ENCODE measurements at regions not wholly inside any gene's neighbourhood (a gene's known extent, or its start where the extent isn't known, plus 50 kb on each side); places are given as distances from the start of the nearest gene placed in this dataset.

DNA sequence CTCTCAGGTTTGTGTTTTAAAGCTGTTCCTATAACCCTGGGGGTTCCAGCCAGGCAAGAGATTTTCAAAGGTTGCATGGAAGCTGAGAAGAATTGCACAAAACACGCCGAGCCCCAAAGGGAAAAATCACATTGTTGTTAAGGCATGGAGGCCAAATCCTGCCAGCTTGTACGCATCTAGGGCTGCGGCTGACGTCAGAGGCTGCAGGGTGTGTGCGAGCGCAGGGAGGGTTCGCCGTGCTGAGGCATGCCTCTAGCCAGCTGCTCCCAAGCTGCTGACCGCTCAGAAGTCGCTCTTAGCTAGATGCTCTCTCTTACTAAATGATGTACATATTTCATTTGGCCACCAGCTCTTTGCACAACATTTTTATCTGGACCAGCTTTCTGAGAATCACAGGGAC is 191.8 kb downstream of the LPIN1 start:
- Histone ChIP-seq H3K36me3 (ENCODE audit: control insufficient read depth in 3 of 3, insufficient read depth in 3 of 3, low read length in 3 of 3) (no peaks in the 10 kb centered on the region), H3K4me1 (ENCODE audit: control insufficient read depth in 3 of 3, insufficient read depth in 3 of 3, low read length in 3 of 3) (no peaks in the 10 kb centered on the region), H3K27me3 (ENCODE audit: control insufficient read depth in 3 of 3, insufficient read depth in 3 of 3, low read length in 3 of 3) (no peaks in the 10 kb centered on the region), H3K4me3 (ENCODE audit: low read length in 3 of 3) (no peak overlapping the region), H3K27ac (ENCODE audit: low read depth, low read length) (no peak overlapping the region), H3K9ac (ENCODE audit: low read depth in 1 of 3, low read length in 3 of 3) (no peak overlapping the region), H3K9me3 (ENCODE audit: control insufficient read depth in 3 of 3, low read length in 3 of 3) (no peaks in the 10 kb centered on the region)

DNA sequence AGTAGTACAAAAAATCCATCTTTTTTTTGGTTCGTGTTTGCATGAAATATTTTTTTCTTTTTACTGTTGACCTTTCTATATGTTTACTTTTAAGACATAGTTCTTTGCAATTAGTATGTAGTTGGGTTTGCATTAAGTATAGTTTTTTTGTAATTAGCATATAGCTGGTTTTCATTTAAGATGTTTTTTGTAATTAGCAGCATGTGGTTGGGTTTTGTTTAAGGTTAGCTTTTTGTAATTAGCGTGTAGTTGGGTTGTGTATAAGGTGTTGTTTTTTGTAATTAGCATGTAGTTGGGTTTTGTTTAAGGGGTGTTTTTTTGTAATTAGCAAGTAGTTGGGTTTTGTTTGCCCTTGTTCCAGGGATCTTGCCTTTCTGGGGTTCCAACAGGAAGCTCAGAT is 193.1 kb downstream of the LPIN1 start:
- Histone ChIP-seq H3K4me1 (ENCODE audit: control insufficient read depth in 3 of 3, insufficient read depth in 3 of 3, low read length in 3 of 3) (no peaks in the 10 kb centered on the region), H3K4me3 (ENCODE audit: low read length in 3 of 3) (no peak overlapping the region), H3K27ac (ENCODE audit: low read depth, low read length) (no peak overlapping the region), H3K27me3 (ENCODE audit: control insufficient read depth in 3 of 3, insufficient read depth in 3 of 3, low read length in 3 of 3) (no peaks in the 10 kb centered on the region), H3K36me3 (ENCODE audit: control insufficient read depth in 3 of 3, insufficient read depth in 3 of 3, low read length in 3 of 3) (no peaks in the 10 kb centered on the region), H3K9ac (ENCODE audit: low read depth in 1 of 3, low read length in 3 of 3) (no peak overlapping the region), H3K9me3 (ENCODE audit: control insufficient read depth in 3 of 3, low read length in 3 of 3) (no peaks in the 10 kb centered on the region)

DNA sequence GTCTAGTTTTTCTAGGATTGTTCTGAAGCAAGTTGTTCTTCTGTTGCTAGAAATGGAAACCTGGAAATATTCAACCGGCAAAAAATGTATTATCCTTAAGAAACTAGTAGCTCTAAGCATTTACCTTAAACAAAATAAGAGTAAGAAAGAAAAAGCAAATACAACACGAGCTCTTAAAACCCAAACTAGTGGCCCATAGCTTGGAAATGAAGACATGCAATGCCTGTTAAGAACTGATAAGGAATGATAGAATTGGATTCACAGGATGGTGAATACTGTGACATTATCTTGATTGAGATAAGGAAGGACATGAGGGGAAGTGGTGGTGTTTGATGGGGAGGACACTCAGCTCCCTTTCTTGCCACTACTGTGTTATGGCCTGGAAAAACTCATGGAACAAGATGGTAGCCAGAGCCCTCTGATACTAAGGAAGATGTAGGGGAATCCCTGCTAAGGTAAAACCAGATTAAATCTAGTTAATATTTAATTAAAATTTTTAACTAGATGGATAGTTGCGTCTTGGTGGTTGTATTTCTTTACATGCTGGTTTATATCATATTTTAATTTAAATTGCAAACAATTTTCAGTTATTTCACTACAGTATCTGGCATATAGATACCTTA is 193.8 kb downstream of the LPIN1 start:
- no peaks in the 10 kb centered on the region for H3K9me3 ChIP-seq (ENCODE audit: control insufficient read depth in 3 of 3, low read length in 3 of 3)
- H3K4me1 ChIP-seq (ENCODE audit: control insufficient read depth in 3 of 3, insufficient read depth in 3 of 3, low read length in 3 of 3) = no peaks in the 10 kb centered on the region
- no peaks in the 10 kb centered on the region for H3K36me3 ChIP-seq (ENCODE audit: control insufficient read depth in 3 of 3, insufficient read depth in 3 of 3, low read length in 3 of 3)
- no peaks in the 10 kb centered on the region for H3K27me3 ChIP-seq (ENCODE audit: control insufficient read depth in 3 of 3, insufficient read depth in 3 of 3, low read length in 3 of 3)
- H3K4me3 ChIP-seq (ENCODE audit: low read length in 3 of 3) = no peak overlapping the region
- H3K9ac ChIP-seq (ENCODE audit: low read depth in 1 of 3, low read length in 3 of 3) = no peak overlapping the region
- no peak overlapping the region for H3K27ac ChIP-seq (ENCODE audit: low read depth, low read length)

DNA sequence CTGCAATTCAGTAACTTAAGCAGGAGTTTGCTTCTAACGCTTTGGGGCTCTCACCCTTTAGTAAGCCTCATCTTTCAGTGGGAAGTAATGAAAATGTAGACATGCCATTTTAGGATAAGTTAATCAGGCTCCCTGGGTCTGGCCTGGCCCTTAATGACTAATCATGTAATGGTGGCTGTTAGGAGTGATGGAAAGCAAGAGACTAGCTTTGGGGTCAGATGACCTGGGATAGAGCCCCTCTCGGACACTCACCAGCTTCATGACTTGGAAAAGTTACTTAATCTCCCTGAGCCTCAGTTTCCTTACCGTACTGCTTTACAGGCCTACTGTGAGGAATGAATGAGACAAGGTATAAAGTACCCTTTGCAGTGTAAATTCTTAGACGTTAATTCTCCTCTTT is 194.4 kb downstream of the LPIN1 start:
- Histone ChIP-seq H3K4me3 (ENCODE audit: low read length in 3 of 3) (no peak overlapping the region), H3K9ac (ENCODE audit: low read depth in 1 of 3, low read length in 3 of 3) (no peak overlapping the region), H3K27ac (ENCODE audit: low read depth, low read length) (no peak overlapping the region), H3K4me1 (ENCODE audit: control insufficient read depth in 3 of 3, insufficient read depth in 3 of 3, low read length in 3 of 3) (no peaks in the 10 kb centered on the region), H3K27me3 (ENCODE audit: control insufficient read depth in 3 of 3, insufficient read depth in 3 of 3, low read length in 3 of 3) (no peaks in the 10 kb centered on the region), H3K9me3 (ENCODE audit: control insufficient read depth in 3 of 3, low read length in 3 of 3) (no peaks in the 10 kb centered on the region), H3K36me3 (ENCODE audit: control insufficient read depth in 3 of 3, insufficient read depth in 3 of 3, low read length in 3 of 3) (no peaks in the 10 kb centered on the region)

- Histone ChIP-seq H3K4me3 (ENCODE audit: low read length in 3 of 3) (no peak overlapping the region), H3K27me3 (ENCODE audit: control insufficient read depth in 3 of 3, insufficient read depth in 3 of 3, low read length in 3 of 3) (no peaks in the 10 kb centered on the region), H3K9me3 (ENCODE audit: control insufficient read depth in 3 of 3, low read length in 3 of 3) (no peaks in the 10 kb centered on the region), H3K9ac (ENCODE audit: low read depth in 1 of 3, low read length in 3 of 3) (no peak overlapping the region), H3K36me3 (ENCODE audit: control insufficient read depth in 3 of 3, insufficient read depth in 3 of 3, low read length in 3 of 3) (no peaks in the 10 kb centered on the region), H3K27ac (ENCODE audit: low read depth, low read length) (no peak overlapping the region), H3K4me1 (ENCODE audit: control insufficient read depth in 3 of 3, insufficient read depth in 3 of 3, low read length in 3 of 3) (no peaks in the 10 kb centered on the region)
Measured at GRCh38 chr2:11941201-11942177, 195.1 kb downstream of the LPIN1 start.

- H3K27ac ChIP-seq (ENCODE audit: low read depth, low read length) = no peak overlapping the region
- no peak overlapping the region for H3K4me3 ChIP-seq (ENCODE audit: low read length in 3 of 3)
- no peak overlapping the region for H3K9ac ChIP-seq (ENCODE audit: low read depth in 1 of 3, low read length in 3 of 3)
- H3K27me3 ChIP-seq (ENCODE audit: control insufficient read depth in 3 of 3, insufficient read depth in 3 of 3, low read length in 3 of 3) = no peaks in the 10 kb centered on the region
- H3K36me3 ChIP-seq (ENCODE audit: control insufficient read depth in 3 of 3, insufficient read depth in 3 of 3, low read length in 3 of 3) = no peaks in the 10 kb centered on the region
- no peaks in the 10 kb centered on the region for H3K9me3 ChIP-seq (ENCODE audit: control insufficient read depth in 3 of 3, low read length in 3 of 3)
- H3K4me1 ChIP-seq (ENCODE audit: control insufficient read depth in 3 of 3, insufficient read depth in 3 of 3, low read length in 3 of 3) = no peaks in the 10 kb centered on the region
Measured at GRCh38 chr2:11942178-11942569, 195.7 kb downstream of the LPIN1 start.

- H3K27me3 ChIP-seq (ENCODE audit: control insufficient read depth in 3 of 3, insufficient read depth in 3 of 3, low read length in 3 of 3) = no peaks in the 10 kb centered on the region
- no peaks in the 10 kb centered on the region for H3K4me1 ChIP-seq (ENCODE audit: control insufficient read depth in 3 of 3, insufficient read depth in 3 of 3, low read length in 3 of 3)
- H3K36me3 ChIP-seq (ENCODE audit: control insufficient read depth in 3 of 3, insufficient read depth in 3 of 3, low read length in 3 of 3) = no peaks in the 10 kb centered on the region
- H3K27ac ChIP-seq (ENCODE audit: low read depth, low read length) = no peak overlapping the region
- no peak overlapping the region for H3K9ac ChIP-seq (ENCODE audit: low read depth in 1 of 3, low read length in 3 of 3)
- no peaks in the 10 kb centered on the region for H3K9me3 ChIP-seq (ENCODE audit: control insufficient read depth in 3 of 3, low read length in 3 of 3)
- H3K4me3 ChIP-seq (ENCODE audit: low read length in 3 of 3) = no peak overlapping the region
Measured at GRCh38 chr2:11944311-11944710, 197.9 kb downstream of the LPIN1 start.

DNA sequence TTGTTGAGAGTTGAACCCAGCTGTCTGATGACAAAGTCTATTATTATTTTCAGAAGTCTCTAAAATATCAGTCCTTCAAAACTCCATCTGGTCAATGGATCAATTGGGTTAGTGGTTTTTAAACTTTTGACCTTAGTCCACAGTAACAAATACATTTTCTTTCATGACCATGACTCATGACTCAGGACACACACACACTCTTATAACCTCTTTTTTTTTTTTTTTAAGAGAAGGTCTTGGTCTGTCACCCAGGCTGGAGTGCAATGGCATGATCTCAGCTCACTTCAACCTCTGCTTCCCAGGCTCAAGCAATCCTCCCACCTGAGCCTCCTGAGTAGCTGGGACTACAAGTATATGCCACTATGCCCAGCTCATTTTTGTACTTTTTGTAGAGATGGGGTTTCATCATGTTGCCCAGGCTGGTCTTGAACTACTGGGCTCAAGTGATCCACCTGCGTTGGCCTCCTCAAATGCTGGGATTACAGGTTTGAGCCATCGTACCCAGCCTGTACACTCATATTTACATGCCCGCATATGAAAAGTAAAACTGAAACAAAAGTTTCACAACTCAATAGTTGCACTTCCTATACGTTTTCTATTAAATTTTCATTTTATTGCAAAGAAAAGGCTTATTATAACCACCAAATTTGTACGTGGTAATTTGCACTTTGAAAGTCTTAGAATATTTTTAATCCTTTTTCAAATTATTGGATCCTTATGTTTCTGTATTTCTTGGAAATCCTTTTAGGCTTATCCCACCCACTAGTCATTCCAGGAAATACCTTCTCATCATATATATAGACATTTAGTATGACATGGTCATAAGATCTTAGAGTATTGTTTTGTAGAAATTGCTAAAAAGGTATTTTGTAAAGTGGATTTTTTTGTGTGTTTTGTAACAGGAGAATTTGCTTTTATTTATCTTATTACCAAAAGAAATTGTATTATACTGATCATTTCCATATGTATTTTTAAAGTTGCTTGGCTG is 199.0 kb downstream of the LPIN1 start:
- H3K9ac ChIP-seq (ENCODE audit: low read depth in 1 of 3, low read length in 3 of 3) = no peak overlapping the region
- H3K36me3 ChIP-seq (ENCODE audit: control insufficient read depth in 3 of 3, insufficient read depth in 3 of 3, low read length in 3 of 3) = no peaks in the 10 kb centered on the region
- no peaks in the 10 kb centered on the region for H3K27me3 ChIP-seq (ENCODE audit: control insufficient read depth in 3 of 3, insufficient read depth in 3 of 3, low read length in 3 of 3)
- no peak overlapping the region for H3K4me3 ChIP-seq (ENCODE audit: low read length in 3 of 3)
- H3K4me1 ChIP-seq (ENCODE audit: control insufficient read depth in 3 of 3, insufficient read depth in 3 of 3, low read length in 3 of 3) = no peaks in the 10 kb centered on the region
- H3K27ac ChIP-seq (ENCODE audit: low read depth, low read length) = no peak overlapping the region
- no peaks in the 10 kb centered on the region for H3K9me3 ChIP-seq (ENCODE audit: control insufficient read depth in 3 of 3, low read length in 3 of 3)

GRCh38 chr2:11947956-11948355 is 201.5 kb downstream of the LPIN1 start:
- H3K4me3 ChIP-seq (ENCODE audit: low read length in 3 of 3) = no peak overlapping the region

More at GRCh38 chr2:11947956-11948355, 201.5 kb downstream of the LPIN1 start:
- no peaks in the 10 kb centered on the region for H3K27me3 ChIP-seq (ENCODE audit: control insufficient read depth in 3 of 3, insufficient read depth in 3 of 3, low read length in 3 of 3)
- H3K9me3 ChIP-seq (ENCODE audit: control insufficient read depth in 3 of 3, low read length in 3 of 3) = no peaks in the 10 kb centered on the region
- no peak overlapping the region for H3K27ac ChIP-seq (ENCODE audit: low read depth, low read length)
- H3K9ac ChIP-seq (ENCODE audit: low read depth in 1 of 3, low read length in 3 of 3) = no peak overlapping the region
- no peaks in the 10 kb centered on the region for H3K4me1 ChIP-seq (ENCODE audit: control insufficient read depth in 3 of 3, insufficient read depth in 3 of 3, low read length in 3 of 3)
- no peaks in the 10 kb centered on the region for H3K36me3 ChIP-seq (ENCODE audit: control insufficient read depth in 3 of 3, insufficient read depth in 3 of 3, low read length in 3 of 3)

All from skeletal muscle tissue (tissue), 3 donors.